MM.1S (cell line): ENCODE measurements at regions not wholly inside any gene's neighbourhood (a gene's known extent, or its start where the extent isn't known, plus 50 kb on each side); places are given as distances from the start of the nearest gene placed in this dataset.
"Not testable (repeated sequence)": the region's sequence is repeated elsewhere in the genome, so short reads cannot be mapped to it uniquely, and the experiment has no call there.

Source experiments
- DNase-seq: peaks from one replicate; pipeline ENCODE4 v3.0.0-alpha.2; 2015
- H2AFZ ChIP-seq: fragments of 300-600 bp; sonication (generic); 2 replicates; pipeline ENCODE4 v1.6.0; 2016; ENCODE audit warnings: antibody characterized with exemption, low read length
- H3F3A ChIP-seq: fragments of 300-600 bp; sonication (generic); 2 replicates; pipeline ENCODE4 v1.6.1; 2016; ENCODE audit warnings: mild to moderate bottlenecking, antibody characterized with exemption, low read length, moderate library complexity, mixed read lengths; ENCODE audit not compliant: insufficient read depth
- H3K27ac ChIP-seq: fragments of 300-600 bp; sonication (generic); 2 replicates; pipeline ENCODE4 v1.5.1; 2016; ENCODE audit warnings: mild to moderate bottlenecking, low read length
- H3K27me3 ChIP-seq: fragments of 300-600 bp; sonication (generic); replicated peaks from 2 replicates; pipeline ENCODE4 v1.6.0; 2016; ENCODE audit warnings: low read length; ENCODE audit not compliant: insufficient read depth
- H3K36me3 ChIP-seq: fragments of 300-600 bp; sonication (generic); replicated peaks from 2 replicates; pipeline ENCODE4 v1.6.1; 2016; ENCODE audit warnings: mild to moderate bottlenecking, low read length, mixed read lengths; ENCODE audit not compliant: insufficient read depth
- H3K4me1 ChIP-seq: fragments of 300-600 bp; sonication (generic); 2 replicates; pipeline ENCODE4 v1.6.1; 2016; ENCODE audit warnings: low read length, mixed read lengths
- H3K4me2 ChIP-seq: fragments of 300-600 bp; sonication (generic); 2 replicates; pipeline ENCODE4 v1.6.0; 2016; ENCODE audit warnings: low read depth, low read length
- H3K4me3 ChIP-seq: fragments of 300-600 bp; sonication (generic); 2 replicates; pipeline ENCODE4 v1.5.1; 2016; ENCODE audit warnings: low read length, mixed read lengths
- H3K79me2 ChIP-seq: fragments of 300-600 bp; sonication (generic); 2 replicates; pipeline ENCODE4 v1.6.1; 2016; ENCODE audit warnings: mixed run types, low read length, mixed read lengths
- H3K9ac ChIP-seq: fragments of 300-600 bp; sonication (generic); 2 replicates; pipeline ENCODE4 v1.6.1; 2016; ENCODE audit warnings: low read length, mixed read lengths
- H3K9me2 ChIP-seq: fragments of 300-600 bp; sonication (generic); replicated peaks from 2 replicates; pipeline ENCODE4 v1.6.1; 2016; ENCODE audit warnings: mild to moderate bottlenecking, low read length, mixed read lengths; ENCODE audit not compliant: insufficient read depth
- H3K9me3 ChIP-seq: fragments of 300-600 bp; sonication (generic); replicated peaks from 2 replicates; pipeline ENCODE4 v1.6.1; 2016; ENCODE audit warnings: mild to moderate bottlenecking, low read length, mixed read lengths; ENCODE audit not compliant: insufficient read depth
- H4K20me1 ChIP-seq: fragments of 300-600 bp; sonication (generic); 2 replicates; pipeline ENCODE4 v1.6.1; 2016; ENCODE audit warnings: mild to moderate bottlenecking, low read length, moderate library complexity, mixed read lengths; ENCODE audit not compliant: insufficient read depth
- CTCF ChIP-seq: fragments of 300-600 bp; sonication (generic); IDR thresholded peaks from 2 replicates; pipeline ENCODE4 v1.5.1; 2016; ENCODE audit warnings: antibody characterized with exemption, low read length, mixed read lengths
- EZH2 ChIP-seq: fragments of 300-600 bp; sonication (generic); optimal IDR thresholded peaks from 2 replicates; pipeline ENCODE3; 2017; ENCODE audit warnings: low read depth, mild to moderate bottlenecking, antibody characterized with exemption, low read length, mixed read lengths
- EZH2phosphoT487 ChIP-seq: fragments of 300-600 bp; sonication (generic); IDR thresholded peaks from 2 replicates; pipeline ENCODE4 v1.6.1; 2018; ENCODE audit warnings: antibody characterized with exemption, low read length

GRCh38 chr4:135418353-135418752, 1216.8 kb upstream of the PABPC4L start:
- H3K27me3 ChIP-seq, result no peaks in the 10 kb centered on the region
- no peak for TF ChIP-seq EZH2phosphoT487
- TF ChIP-seq CTCF, result peak; percentile 41
- TF ChIP-seq EZH2, result no peak
- H3K27ac ChIP-seq, result no peak overlapping the region
- DNase-seq, result peak; percentile 22
- H3K79me2 ChIP-seq, result no peaks in the 10 kb centered on the region
- H3K4me1 ChIP-seq, result no peaks in the 10 kb centered on the region
- H3K9me3 ChIP-seq, result no peaks in the 10 kb centered on the region
- no peaks in the 10 kb centered on the region for H4K20me1 ChIP-seq
- no peak overlapping the region for H3K4me3 ChIP-seq
- no peaks in the 10 kb centered on the region for H3K9me2 ChIP-seq
- no peak overlapping the region for H2AFZ ChIP-seq
- no peak overlapping the region for H3K9ac ChIP-seq
- H3F3A ChIP-seq, result no peaks in the 10 kb centered on the region
- no peak overlapping the region for H3K4me2 ChIP-seq
- no peaks in the 10 kb centered on the region for H3K36me3 ChIP-seq

- Histone ChIP-seq H3K9me3 (no peaks in the 10 kb centered on the region), H4K20me1 (no peaks in the 10 kb centered on the region), H3K27ac (no peak overlapping the region), H3K36me3 (no peaks in the 10 kb centered on the region), H3F3A (no peaks in the 10 kb centered on the region), H3K27me3 (no peaks in the 10 kb centered on the region), H2AFZ (no peak overlapping the region), H3K4me2 (no peak overlapping the region), H3K9me2 (no peaks in the 10 kb centered on the region), H3K4me3 (no peak overlapping the region), H3K79me2 (no peaks in the 10 kb centered on the region), H3K4me1 (no peaks in the 10 kb centered on the region), H3K9ac (no peak overlapping the region)
- no peak for DNase-seq
- TF ChIP-seq EZH2phosphoT487, result no peak
- no peak for TF ChIP-seq EZH2
- no peak for TF ChIP-seq CTCF
These were observed 1210.6 kb upstream of the PABPC4L start for GRCh38 chr4:135412213-135412612.

- Histone ChIP-seq H3F3A (no peaks in the 10 kb centered on the region), H3K27me3 (no peaks in the 10 kb centered on the region), H3K27ac (no peak overlapping the region), H3K4me1 (no peaks in the 10 kb centered on the region), H3K36me3 (no peaks in the 10 kb centered on the region), H3K4me2 (no peak overlapping the region), H3K9me2 (no peaks in the 10 kb centered on the region), H3K79me2 (no peaks in the 10 kb centered on the region), H4K20me1 (no peaks in the 10 kb centered on the region), H3K9me3 (no peaks in the 10 kb centered on the region), H2AFZ (no peak overlapping the region), H3K9ac (no peak overlapping the region), H3K4me3 (no peak overlapping the region)
- no peak for TF ChIP-seq EZH2phosphoT487
- TF ChIP-seq CTCF, result no peak
- TF ChIP-seq EZH2, result no peak
- DNase-seq, result no peak
These were observed 1209.7 kb upstream of the PABPC4L start for GRCh38 chr4:135411251-135411650.

GRCh38 chr4:135409261-135409660, 1207.7 kb upstream of the PABPC4L start:
- H4K20me1 ChIP-seq, H3K79me2 ChIP-seq, H3K9ac ChIP-seq, H3K27me3 ChIP-seq, H3K9me2 ChIP-seq, H3K36me3 ChIP-seq, H3K4me1 ChIP-seq, H3K4me3 ChIP-seq, H2AFZ ChIP-seq, H3K9me3 ChIP-seq, H3K4me2 ChIP-seq, H3F3A ChIP-seq, DNase-seq, H3K27ac ChIP-seq: not testable (repeated sequence)
